HEK293T (cell line): ENCODE measurements at regions not wholly inside any gene's neighbourhood (a gene's known extent, or its start where the extent isn't known, plus 50 kb on each side); places are given as distances from the start of the nearest gene placed in this dataset.
"Not testable (repeated sequence)": the region's sequence is repeated elsewhere in the genome, so short reads cannot be mapped to it uniquely, and the experiment has no call there.

Experiments used
- ARNT ChIP-seq: fragments of 450-650 bp; IDR thresholded peaks from 2 replicates; pipeline ENCODE4 v1.6.1; 2017; ENCODE audit warnings: mild to moderate bottlenecking
- BHLHE40 ChIP-seq: fragments of 450-650 bp; IDR thresholded peaks from 2 replicates; pipeline ENCODE4 v1.6.1; 2016; ENCODE audit warnings: mild to moderate bottlenecking, moderate library complexity, borderline replicate concordance
- CTBP1 ChIP-seq: fragments of 450-650 bp; IDR thresholded peaks from 2 replicates; pipeline ENCODE4 v1.6.1; 2016; ENCODE audit warnings: borderline replicate concordance
- ELF4 ChIP-seq: fragments of 450-650 bp; IDR thresholded peaks from 2 replicates; pipeline ENCODE4 v1.6.1; 2017; ENCODE audit warnings: antibody characterized with exemption
- FOXA1 ChIP-seq: fragments of 450-650 bp; IDR thresholded peaks from 2 replicates; pipeline ENCODE4 v1.6.1; 2016; ENCODE audit warnings: mild to moderate bottlenecking
- FOXK2 ChIP-seq: fragments of 450-650 bp; IDR thresholded peaks from 2 replicates; pipeline ENCODE4 v1.6.1; 2016; ENCODE audit warnings: mild to moderate bottlenecking
- SP1 ChIP-seq: fragments of 450-650 bp; IDR thresholded peaks from 2 replicates; pipeline ENCODE4 v1.6.1; 2017
- SUZ12 ChIP-seq: fragments of 450-650 bp; IDR thresholded peaks from 2 replicates; pipeline ENCODE4 v1.6.1; 2016; ENCODE audit warnings: mild to moderate bottlenecking
- TARDBP ChIP-seq: fragments of 450-650 bp; IDR thresholded peaks from 2 replicates; pipeline ENCODE4 v1.6.1; 2016
- ZNF384 ChIP-seq: fragments of 450-650 bp; IDR thresholded peaks from 2 replicates; pipeline ENCODE4 v1.6.1; 2016

DNA sequence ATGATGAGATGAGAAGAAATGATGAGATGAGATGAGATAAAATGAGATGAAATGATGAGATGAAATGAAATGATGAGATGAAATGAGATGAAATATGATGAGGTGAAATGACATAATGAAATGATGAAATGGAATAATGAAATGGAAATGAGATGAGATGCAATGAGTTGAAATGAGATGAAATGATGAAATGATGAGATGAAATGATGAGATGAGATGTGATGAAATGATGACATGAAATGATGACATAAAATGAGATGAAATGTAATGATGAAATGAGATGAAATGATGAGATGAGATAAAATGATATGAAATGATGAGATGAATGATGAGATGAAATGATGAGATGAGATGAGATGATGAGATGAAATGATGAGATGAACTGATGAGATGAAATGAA is 340.2 kb upstream of the PLGLB1 start:
- TF ChIP-seq BHLHE40, SP1, ELF4, SUZ12, FOXK2, TARDBP, ARNT, CTBP1, ZNF384, FOXA1: not testable (repeated sequence)
